ENCODE measurements at regions not wholly inside any gene's neighbourhood (a gene's known extent, or its start where the extent isn't known, plus 50 kb on each side); places are given as distances from the start of the nearest gene placed in this dataset.

DNA sequence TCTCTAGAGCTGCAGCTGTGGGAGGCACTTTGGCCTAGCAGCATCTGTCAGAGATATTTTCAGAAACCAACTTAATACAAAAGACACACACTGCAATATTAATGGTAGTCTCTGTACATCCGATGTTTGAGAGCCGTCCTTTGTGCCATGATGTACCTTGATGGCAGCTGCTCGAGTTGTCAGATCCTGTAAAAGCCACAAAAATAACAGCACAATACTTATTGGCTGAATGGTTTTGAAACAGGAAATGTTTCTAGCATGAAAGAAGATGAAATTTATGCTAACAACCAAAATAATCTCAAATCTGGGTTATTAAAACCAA lies 445.5 kb upstream of the TBL1XR1 start:
- Histone ChIP-seq H3K4me3 (no peak overlapping the region), H3K4me1 (no peaks in the 10 kb centered on the region), H3K27ac (no peak overlapping the region), H3K27me3 (no peaks in the 10 kb centered on the region), H3K36me3 (no peaks in the 10 kb centered on the region), H3K9me3 (no peaks in the 10 kb centered on the region)
- DNase-seq (no peak), ATAC-seq (peak in 1 of 4 donors; percentile 20), FAIRE-seq (no peak)
- intact Hi-C loops (cut with DNase I), result no loop called here
- 80 to 82% methylated on average over 3 of the region's 3 CpGs for WGBS, 2 donors
- TF ChIP-seq, protein P1, sequence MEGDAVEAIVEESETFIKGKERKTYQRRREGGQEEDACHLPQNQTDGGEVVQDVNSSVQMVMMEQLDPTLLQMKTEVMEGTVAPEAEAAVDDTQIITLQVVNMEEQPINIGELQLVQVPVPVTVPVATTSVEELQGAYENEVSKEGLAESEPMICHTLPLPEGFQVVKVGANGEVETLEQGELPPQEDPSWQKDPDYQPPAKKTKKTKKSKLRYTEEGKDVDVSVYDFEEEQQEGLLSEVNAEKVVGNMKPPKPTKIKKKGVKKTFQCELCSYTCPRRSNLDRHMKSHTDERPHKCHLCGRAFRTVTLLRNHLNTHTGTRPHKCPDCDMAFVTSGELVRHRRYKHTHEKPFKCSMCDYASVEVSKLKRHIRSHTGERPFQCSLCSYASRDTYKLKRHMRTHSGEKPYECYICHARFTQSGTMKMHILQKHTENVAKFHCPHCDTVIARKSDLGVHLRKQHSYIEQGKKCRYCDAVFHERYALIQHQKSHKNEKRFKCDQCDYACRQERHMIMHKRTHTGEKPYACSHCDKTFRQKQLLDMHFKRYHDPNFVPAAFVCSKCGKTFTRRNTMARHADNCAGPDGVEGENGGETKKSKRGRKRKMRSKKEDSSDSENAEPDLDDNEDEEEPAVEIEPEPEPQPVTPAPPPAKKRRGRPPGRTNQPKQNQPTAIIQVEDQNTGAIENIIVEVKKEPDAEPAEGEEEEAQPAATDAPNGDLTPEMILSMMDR (IDR thresholded peaks at IDR 0.05), result no peak

DNA sequence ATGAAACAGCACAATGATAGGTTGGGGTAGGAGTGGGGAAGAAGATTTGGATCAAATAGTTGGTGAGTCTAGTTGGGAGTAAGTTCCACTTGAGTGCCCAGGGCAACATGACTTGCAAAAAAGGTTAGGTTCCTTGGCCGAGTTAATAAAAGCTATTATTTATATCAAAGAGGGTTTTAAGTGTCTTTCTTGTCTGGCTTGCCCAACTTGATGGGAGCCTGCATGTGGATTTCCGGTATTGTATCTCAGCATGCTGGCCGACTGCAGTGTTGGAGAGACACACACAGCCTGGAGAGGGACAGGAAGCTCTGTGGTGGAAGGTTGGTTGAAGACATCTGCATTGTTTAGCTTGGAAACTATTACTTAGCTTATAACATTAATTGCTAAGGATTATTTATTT lies 449.5 kb upstream of the TBL1XR1 start:
- DNase-seq (no peak), ATAC-seq (no peak), FAIRE-seq (no peak)
- Histone ChIP-seq H3K27ac (no peak overlapping the region), H3K36me3 (no peaks in the 10 kb centered on the region), H3K27me3 (no peaks in the 10 kb centered on the region), H3K4me3 (no peak overlapping the region), H3K9me3 (no peaks in the 10 kb centered on the region), H3K4me1 (no peaks in the 10 kb centered on the region)
- 82 to 87% methylated on average over 3 of the region's 3 CpGs for WGBS, 2 donors
- intact Hi-C loops (cut with DNase I), result no loop called here
- TF ChIP-seq, protein P1 (IDR thresholded peaks at IDR 0.05), result no peak

DNA sequence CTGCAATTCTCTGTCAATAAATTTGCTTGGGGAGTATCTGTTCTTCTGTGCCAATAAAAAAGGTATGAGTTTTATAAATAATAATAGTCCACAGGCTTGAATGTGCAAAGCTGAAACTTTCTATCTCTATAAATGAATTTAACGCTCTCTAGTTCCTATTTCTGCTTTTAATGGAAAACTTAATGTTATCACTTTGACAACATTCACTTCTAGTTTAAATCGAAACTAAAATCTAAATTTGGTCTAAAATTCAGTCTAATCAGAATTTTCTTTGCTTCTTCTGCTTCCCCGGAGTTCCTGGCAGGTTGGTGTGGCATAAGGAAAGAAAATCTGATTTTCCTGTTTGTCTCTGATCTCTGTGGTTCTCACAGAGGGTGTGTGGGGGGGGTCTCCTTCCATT lies 450.1 kb upstream of the TBL1XR1 start:
- intact Hi-C loops (cut with DNase I), result no loop called here

DNA sequence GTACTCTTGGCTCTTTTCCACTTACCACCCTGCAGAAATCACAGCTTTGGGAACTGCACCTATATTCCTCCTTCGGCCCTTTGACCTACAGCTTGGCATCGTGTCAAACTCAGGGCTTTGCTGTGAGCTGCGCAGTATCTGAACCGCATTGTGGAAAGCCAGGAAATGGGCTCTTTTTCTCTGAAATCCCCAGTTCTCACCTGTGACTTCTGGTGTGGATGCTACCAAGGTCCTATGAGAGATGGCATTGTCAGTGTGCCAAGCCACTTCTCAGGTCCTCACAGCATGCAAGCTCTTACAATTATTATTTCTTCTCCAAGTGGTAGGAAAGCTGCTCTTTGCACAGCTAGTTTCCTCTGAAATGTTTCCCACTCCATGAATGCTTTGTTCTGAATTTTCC lies 450.6 kb upstream of the TBL1XR1 start:
- no peak for DNase-seq
- Histone ChIP-seq H3K36me3 (no peaks in the 10 kb centered on the region), H3K9me3 (no peaks in the 10 kb centered on the region), H3K27ac (no peak overlapping the region), H3K4me3 (no peak overlapping the region), H3K27me3 (no peaks in the 10 kb centered on the region), H3K4me1 (no peaks in the 10 kb centered on the region)
- FAIRE-seq, result no peak
- TF ChIP-seq, protein P1 (IDR thresholded peaks at IDR 0.05), result no peak
- intact Hi-C loops (cut with DNase I), result no loop called here
- no peak for ATAC-seq
- WGBS, 2 donors, result 52 to 77% methylated on average over 4 of the region's 4 CpGs

More for the DNA sequence above, 450.1 kb upstream of the TBL1XR1 start:
- DNase-seq (no peak), ATAC-seq (no peak), FAIRE-seq (no peak)
- no peaks in the 10 kb centered on the region for H3K9me3 ChIP-seq
- no peaks in the 10 kb centered on the region for H3K36me3 ChIP-seq
- H3K4me1 ChIP-seq, result no peaks in the 10 kb centered on the region
- TF ChIP-seq, protein P1 (IDR thresholded peaks at IDR 0.05), result no peak
- no peaks in the 10 kb centered on the region for H3K27me3 ChIP-seq
- H3K27ac ChIP-seq, result no peak overlapping the region
- H3K4me3 ChIP-seq, result no peak overlapping the region
- 73 to 83% methylated on average over 3 of the region's 3 CpGs for WGBS, 2 donors

DNA sequence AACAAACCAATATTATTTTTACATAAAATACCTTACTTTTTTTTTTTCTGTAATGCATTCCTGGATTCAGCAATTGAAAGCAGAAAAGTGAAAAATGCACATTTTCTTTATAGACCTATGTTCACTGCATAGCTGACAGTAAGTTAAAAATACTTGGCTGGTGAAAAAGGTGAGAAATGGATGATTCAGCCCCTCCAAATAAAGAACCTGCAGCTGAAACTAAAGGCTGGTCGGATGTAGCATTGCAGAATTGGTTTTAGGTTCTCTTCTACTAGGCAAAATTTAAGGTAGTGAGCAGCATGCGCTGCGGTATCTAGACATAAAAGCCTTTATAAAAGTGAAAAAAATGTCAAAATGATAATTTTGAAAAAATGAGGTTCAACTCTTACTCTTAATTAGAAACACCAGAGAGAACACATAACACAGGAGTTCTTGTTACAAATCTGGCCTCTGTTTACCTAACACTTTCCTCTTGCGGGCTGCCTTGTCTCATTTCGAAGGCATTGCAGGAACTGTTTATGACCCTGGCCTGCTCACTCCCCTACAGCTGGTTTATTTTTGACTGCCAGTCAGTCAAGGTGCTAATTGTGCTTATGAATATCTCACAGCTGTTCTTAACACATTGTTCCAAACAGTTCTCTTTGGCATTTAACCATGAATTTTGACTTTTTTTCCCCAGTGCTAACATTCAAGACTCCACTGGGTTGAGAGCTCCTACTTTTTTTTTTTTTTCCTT lies 455.4 kb upstream of the TBL1XR1 start:
- FAIRE-seq (no peak), DNase-seq (no peak), ATAC-seq (peak in 1 of 4 donors; percentile 16)
- Histone ChIP-seq H3K4me3 (no peak overlapping the region), H3K27ac (no peak overlapping the region), H3K36me3 (no peaks in the 10 kb centered on the region), H3K27me3 (no peaks in the 10 kb centered on the region), H3K9me3 (no peaks in the 10 kb centered on the region), H3K4me1 (no peaks in the 10 kb centered on the region)
- intact Hi-C loops (cut with DNase I), result no loop called here
- TF ChIP-seq, protein P1 (IDR thresholded peaks at IDR 0.05), result no peak
- 84% methylated on average over 5 of the region's 5 CpGs for WGBS, 2 donors

All from pancreas (tissue), 10 donors.